ENCODE measurements at regions not wholly inside any gene's neighbourhood (a gene's known extent, or its start where the extent isn't known, plus 50 kb on each side); places are given as distances from the start of the nearest gene placed in this dataset.

DNA sequence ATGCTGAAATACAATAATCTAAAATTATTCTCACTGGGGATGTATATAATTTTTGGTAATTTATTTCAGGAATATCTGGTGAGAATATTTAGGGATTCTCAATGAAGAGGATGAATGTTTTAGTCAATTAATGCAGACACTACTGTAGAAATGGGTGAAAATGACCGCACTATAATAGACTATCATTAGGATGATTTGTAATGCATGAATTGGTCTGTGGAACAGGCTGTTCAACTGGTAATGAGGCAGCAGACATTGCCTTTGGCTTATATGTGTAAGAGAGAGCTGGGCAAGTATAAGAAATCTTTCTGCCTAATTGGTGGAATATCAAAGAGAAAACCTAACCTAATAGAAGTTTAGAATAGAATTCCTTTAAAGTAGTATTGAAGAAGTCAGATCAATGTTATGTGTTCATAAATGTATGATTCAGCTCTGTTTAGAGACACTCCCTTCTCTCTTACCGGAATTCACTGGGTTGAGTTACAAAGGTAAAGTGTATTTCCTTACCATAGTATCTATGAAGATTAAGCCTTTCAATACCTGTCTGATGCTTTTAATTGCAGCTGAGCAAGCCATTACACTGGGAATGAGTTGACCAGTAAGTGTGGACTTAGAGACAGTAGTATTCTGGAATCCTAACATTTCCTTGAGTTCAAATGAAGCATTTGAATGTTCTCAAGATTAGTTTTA, 274.5 kb downstream of the S1PR1 start:
- Histone ChIP-seq H3K4me2 (ENCODE audit: insufficient read depth in 1 of 2, low read depth in 2 of 2, low read length in 2 of 2) (no peak overlapping the region), H3K4me1 (replicated peaks in 1 of 4; ENCODE audit: control insufficient read depth in 3 of 4, insufficient read depth in 4 of 4, low read length in 3 of 4) (no peaks in the 10 kb centered on the region), H3K4ac (replicated peaks; ENCODE audit: insufficient read length, low read depth, low read length) (no peak overlapping the region), H2BK20ac (ENCODE audit: low read length) (no peak overlapping the region), H2BK12ac (ENCODE audit: low read depth, low read length) (no peak overlapping the region), H4K5ac (ENCODE audit: insufficient read length, low read depth, low read length) (no peak overlapping the region), H3K9ac (replicated peaks in 1 of 4; ENCODE audit: extremely low read depth in 1 of 4, low read depth in 3 of 4, low read length in 3 of 4) (no peak overlapping the region), H3K27me3 (replicated peaks in 1 of 4; ENCODE audit: control insufficient read depth in 3 of 4, extremely low read depth in 1 of 4, insufficient read depth in 3 of 4, low read length in 3 of 4) (no peaks in the 10 kb centered on the region), H4K20me1 (replicated peaks in 1 of 2; ENCODE audit: control insufficient read depth in 1 of 2, insufficient read depth in 2 of 2, low read length in 2 of 2) (no peaks in the 10 kb centered on the region), H3K23me2 (ENCODE audit: low read depth, low read length) (0 out of 2 replicates have a peak, but pooled peaks cover 1% of the 10 kb centered on the region), H3K56ac (replicated peaks; ENCODE audit: insufficient read length, low read depth, low read length) (no peak overlapping the region), H2AK5ac (ENCODE audit: low read depth, low read length) (no peak overlapping the region), H4K91ac (replicated peaks; ENCODE audit: insufficient read length, low read length) (no peak overlapping the region), H2AFZ (ENCODE audit: low read length) (no peak overlapping the region), H3K79me1 (ENCODE audit: low read depth, low read length) (no peaks in the 10 kb centered on the region), H2BK5ac (ENCODE audit: low read depth, low read length) (no peak overlapping the region), H3K23ac (ENCODE audit: insufficient read length) (no peak overlapping the region), H2BK120ac (replicated peaks; ENCODE audit: low read depth, low read length) (no peak overlapping the region), H3K14ac (ENCODE audit: insufficient read length) (no peak overlapping the region), H4K8ac (ENCODE audit: extremely low read depth, insufficient read depth, low read length) (no peak overlapping the region), H3K79me2 (ENCODE audit: control insufficient read depth in 1 of 2, insufficient read depth in 2 of 2, low read length in 2 of 2) (no peaks in the 10 kb centered on the region), H3K9me3 (ENCODE audit: insufficient read depth in 2 of 2, low read depth in 1 of 2, low read length in 1 of 2) (no peaks in the 10 kb centered on the region), H3K4me3 (ENCODE audit: extremely low read depth in 1 of 4, insufficient read depth in 2 of 4, low read depth in 3 of 4, low read length in 4 of 4) (no peak overlapping the region), H3K36me3 (ENCODE audit: control insufficient read depth in 2 of 4, insufficient read depth in 4 of 4, low read length in 3 of 4) (no peaks in the 10 kb centered on the region), H3K27ac (ENCODE audit: low read depth, low read length) (no peak overlapping the region), H3K18ac (ENCODE audit: extremely low read depth, low read length) (no peak overlapping the region), H2BK15ac (ENCODE audit: low read length) (no peak overlapping the region)
- FAIRE-seq (no peak), DNase-seq (ENCODE audit: low read depth in 1 of 2, low spot score in 2 of 2) (no peak)
- CTCF ChIA-PET (ENCODE audit: partially characterized antibody) = no interaction called here
- 91% methylated on average over 2 of the region's 2 CpGs; no CpG with 5 or more reads in 1 of the 2 experiments for WGBS, 2 experiments (ENCODE audit: extremely low coverage in 1 of 2, insufficient coverage in 1 of 2, insufficient read length in 1 of 2, insufficient replicate concordance in 2 of 2, low coverage in 1 of 2, low lambda C conversion rate in 2 of 2, missing lambda C conversion rate in 1 of 2)
- POLR2A ChIA-PET (ENCODE audit: partially characterized antibody) = no interaction called here
- TF ChIP-seq, protein P1, sequence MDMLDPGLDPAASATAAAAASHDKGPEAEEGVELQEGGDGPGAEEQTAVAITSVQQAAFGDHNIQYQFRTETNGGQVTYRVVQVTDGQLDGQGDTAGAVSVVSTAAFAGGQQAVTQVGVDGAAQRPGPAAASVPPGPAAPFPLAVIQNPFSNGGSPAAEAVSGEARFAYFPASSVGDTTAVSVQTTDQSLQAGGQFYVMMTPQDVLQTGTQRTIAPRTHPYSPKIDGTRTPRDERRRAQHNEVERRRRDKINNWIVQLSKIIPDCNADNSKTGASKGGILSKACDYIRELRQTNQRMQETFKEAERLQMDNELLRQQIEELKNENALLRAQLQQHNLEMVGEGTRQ (IDR thresholded peaks at IDR 0.05; ENCODE audit: low read length) = no peak
- TF ChIP-seq HDAC6 (IDR thresholded peaks at IDR 0.05; ENCODE audit: low read depth, low read length) (no peak), TAF1 (IDR thresholded peaks at IDR 0.05; ENCODE audit: low read depth, low read length) (no peak), PHF8 (conservative IDR thresholded peaks at IDR 0.05; ENCODE audit: low read depth, low read length) (no peak)
